ENCODE measurements at regions not wholly inside any gene's neighbourhood (a gene's known extent, or its start where the extent isn't known, plus 50 kb on each side); places are given as distances from the start of the nearest gene placed in this dataset.

GRCh38 chr12:124694846-124695497 is 127.6 kb upstream of the NCOR2 start:
- TF ChIP-seq YY1 (IDR thresholded peaks at IDR 0.05; ENCODE audit: insufficient read depth, insufficient read length): no peak
- no peak for TF ChIP-seq ZNF274 (IDR thresholded peaks at IDR 0.05; ENCODE audit: low read depth, low read length)
